GM12878 (cell line): ENCODE measurements at regions not wholly inside any gene's neighbourhood (a gene's known extent, or its start where the extent isn't known, plus 50 kb on each side); places are given as distances from the start of the nearest gene placed in this dataset.

ENCODE experiments used
- ATAC-seq: fragments of 200-7000 bp; cut with Tn5 transposase; 3 replicates; pipeline ENCODE4 v1.9.1; 2020; ENCODE audit warnings: mild to moderate bottlenecking, moderate library complexity
- BruUV-seq: library from RNA; stranded (reverse); fragments of 400-500 nt; replicated peaks from 2 replicates; lab custom pipeline; 2021; lab: Mats Ljungman, UMichigan
- CTCF ChIA-PET: fragments of 300-600 bp; sonication (Branson Sonifier 250); formaldehyde crosslinking; extraction: SDS; loops from one replicate; lab custom pipeline; 2021; ENCODE audit warnings: inconsistent platforms; lab: Yijun Ruan, JAX
- POLR2A ChIA-PET: fragments of 350-600 bp; formaldehyde crosslinking; extraction: SDS; loops from one replicate; lab custom pipeline; 2021; ENCODE audit warnings: inconsistent platforms; lab: Charles Lee
- RAD21 ChIA-PET: fragments of 300-600 bp; sonication (Branson Sonifier 250); formaldehyde crosslinking; loops from one replicate; lab custom pipeline; 2023; ENCODE audit warnings: antibody characterized with exemption; ENCODE audit not compliant: unreplicated experiment; lab: Charles Lee
- SMC1A ChIA-PET: fragments of 300-600 bp; sonication (Branson Sonifier 250); formaldehyde crosslinking; loops from one replicate; lab custom pipeline; 2023; ENCODE audit not compliant: unreplicated experiment, uncharacterized antibody; lab: Charles Lee
- DNase-seq: peaks from one replicate; pipeline ENCODE4 v3.0.0-alpha.2; 2011; ENCODE audit warnings: low read depth, low spot score
- FAIRE-seq: peaks from 3 replicates; lab custom pipeline; 2011; peaks lifted over from hg19 to GRCh38; lab: Jason Lieb, UNC
- H2AFZ ChIP-seq: 2 replicates; pipeline ENCODE4 v1.6.0; 2011; ENCODE audit warnings: low read depth, low read length, control low read depth; ENCODE audit not compliant: control insufficient read depth
- H3K27ac ChIP-seq: 2 replicates; pipeline ENCODE4 v1.5.1; 2011; ENCODE audit warnings: control low read depth; ENCODE audit not compliant: control insufficient read depth, insufficient read depth
- H3K27me3 ChIP-seq, 2 experiments: replicated peaks in 1 of 2; 2 replicates each; pipeline versions ENCODE4 v1.6.0 to v1.6.1; 2011; ENCODE audit warnings: low read length in 1 of 2; ENCODE audit not compliant: control insufficient read depth in 2 of 2, insufficient read depth in 2 of 2
- H3K36me3 ChIP-seq, 2 experiments: 2 replicates each; pipeline ENCODE4 v1.5.1; 2011; ENCODE audit warnings: low read length in 1 of 2; ENCODE audit not compliant: control insufficient read depth in 2 of 2, insufficient read depth in 2 of 2
- H3K4me1 ChIP-seq: 2 replicates; pipeline ENCODE4 v1.6.1; 2011; ENCODE audit warnings: mild to moderate bottlenecking, low read length, moderate library complexity, mixed read lengths; ENCODE audit not compliant: control insufficient read depth, insufficient read depth
- H3K4me2 ChIP-seq: 2 replicates; pipeline ENCODE4 v1.6.0; 2011; ENCODE audit warnings: control low read depth; ENCODE audit not compliant: control insufficient read depth, insufficient read depth
- H3K4me3 ChIP-seq: fragments of 200-600 bp; sonication (generic); 2 replicates; pipeline ENCODE4 v1.5.1; 2016
- H3K79me2 ChIP-seq: 2 replicates; pipeline ENCODE4 v1.6.0; 2011; ENCODE audit warnings: low read length; ENCODE audit not compliant: control insufficient read depth, insufficient read depth
- H3K9ac ChIP-seq: 2 replicates; pipeline ENCODE4 v1.8.0; 2011; ENCODE audit warnings: low read length, control low read depth, mixed read lengths; ENCODE audit not compliant: control insufficient read depth, insufficient read depth
- H3K9me3 ChIP-seq: replicated peaks from 3 replicates; pipeline ENCODE4 v1.5.1; 2011; ENCODE audit warnings: mild to moderate bottlenecking, low read length; ENCODE audit not compliant: control insufficient read depth, insufficient read depth
- H4K20me1 ChIP-seq: 2 replicates; pipeline ENCODE4 v1.6.0; 2011; ENCODE audit not compliant: control insufficient read depth, insufficient read depth
- EGR1 ChIP-seq, 2 experiments: IDR thresholded peaks; 1 replicate in 1 of 2; 2 replicates in 1 of 2; pipeline ENCODE4 v1.6.1; 2011 to 2012; ENCODE audit warnings: low read depth in 2 of 2, low read length in 2 of 2, borderline replicate concordance in 1 of 2, mild to moderate bottlenecking in 1 of 2, moderate library complexity in 1 of 2
- EP300 ChIP-seq, 2 experiments: fragments of 150-350 bp in 1 of 2; IDR thresholded peaks; 2 replicates each; pipeline ENCODE4 v1.6.1; 2011 to 2012; ENCODE audit warnings: low read depth in 2 of 2, low read length in 2 of 2, borderline replicate concordance in 1 of 2, improper control_type of control experiment in 1 of 2, inconsistent platforms in 1 of 2; ENCODE audit not compliant: control insufficient read depth in 1 of 2
- HCFC1 ChIP-seq: fragments of 150-350 bp; IDR thresholded peaks from 2 replicates; pipeline ENCODE4 v1.6.1; 2014; ENCODE audit warnings: low read length
- JUND ChIP-seq: IDR thresholded peaks from 2 replicates; pipeline ENCODE4 v1.6.1; 2012; ENCODE audit warnings: low read depth, mild to moderate bottlenecking, low read length, improper control_type of control experiment, moderate library complexity
- KAT2A ChIP-seq: conservative IDR thresholded peaks from 2 replicates; pipeline ENCODE4 v1.6.1; 2011; ENCODE audit warnings: low read depth, low read length; ENCODE audit not compliant: control insufficient read depth
- NFXL1 ChIP-seq: fragments of 450-650 bp; IDR thresholded peaks from 2 replicates; pipeline ENCODE4 v1.6.1; 2017; ENCODE audit warnings: antibody characterized with exemption, mild to moderate bottlenecking, borderline replicate concordance
- NFYB ChIP-seq: IDR thresholded peaks from 2 replicates; pipeline ENCODE4 v1.6.1; 2011; ENCODE audit warnings: low read depth, mild to moderate bottlenecking, low read length, improper control_type of control experiment, moderate library complexity; ENCODE audit not compliant: insufficient read depth
- NR2C1 ChIP-seq: fragments of 450-650 bp; IDR thresholded peaks from 2 replicates; pipeline ENCODE4 v1.6.1; 2017; ENCODE audit warnings: antibody characterized with exemption, mild to moderate bottlenecking, moderate library complexity
- RB1 ChIP-seq: fragments of 450-650 bp; formaldehyde crosslinking; IDR thresholded peaks from 2 replicates; pipeline ENCODE4 v1.6.1; 2017; ENCODE audit warnings: mild to moderate bottlenecking, borderline replicate concordance
- RFX5 ChIP-seq: IDR thresholded peaks from 2 replicates; pipeline ENCODE4 v1.6.1; 2011; ENCODE audit warnings: low read depth, low read length, improper control_type of control experiment
- SKIL ChIP-seq: fragments of 450-650 bp; IDR thresholded peaks from 2 replicates; pipeline ENCODE4 v1.6.1; 2017; ENCODE audit warnings: mild to moderate bottlenecking, low read depth, inconsistent platforms; ENCODE audit not compliant: poor library complexity, severe bottlenecking
- SPI1 ChIP-seq: IDR thresholded peaks from 2 replicates; pipeline ENCODE4 v1.6.1; 2011; ENCODE audit warnings: low read depth, mild to moderate bottlenecking, low read length, moderate library complexity, borderline replicate concordance; ENCODE audit not compliant: insufficient read depth
- ZBTB33 ChIP-seq: fragments of 450-650 bp; IDR thresholded peaks from 2 replicates; pipeline ENCODE4 v1.6.1; 2017; ENCODE audit warnings: mild to moderate bottlenecking
- WGBS: methylation state at CpG from one replicate; pipeline ENCODE4 v1.1.6; 2016; ENCODE audit warnings: low lambda C conversion rate; ENCODE audit not compliant: insufficient replicate concordance, insufficient coverage; ENCODE audit errors: missing lambda C conversion rate; 5-methylcytosine and 5-hydroxymethylcytosine counted together
- in situ Hi-C: fragments of 300-500 bp; cut with MboI; formaldehyde crosslinking; loops from 9 replicates; pipeline ENCODE4 v1.14.3; 2018; ENCODE audit warnings: mixed read lengths
- intact Hi-C: fragments of 100-400 bp; cut with micrococcal nuclease; formaldehyde crosslinking; loops from one replicate; pipeline ENCODE4 v1.14.2; 2022; ENCODE audit not compliant: unreplicated experiment

DNA sequence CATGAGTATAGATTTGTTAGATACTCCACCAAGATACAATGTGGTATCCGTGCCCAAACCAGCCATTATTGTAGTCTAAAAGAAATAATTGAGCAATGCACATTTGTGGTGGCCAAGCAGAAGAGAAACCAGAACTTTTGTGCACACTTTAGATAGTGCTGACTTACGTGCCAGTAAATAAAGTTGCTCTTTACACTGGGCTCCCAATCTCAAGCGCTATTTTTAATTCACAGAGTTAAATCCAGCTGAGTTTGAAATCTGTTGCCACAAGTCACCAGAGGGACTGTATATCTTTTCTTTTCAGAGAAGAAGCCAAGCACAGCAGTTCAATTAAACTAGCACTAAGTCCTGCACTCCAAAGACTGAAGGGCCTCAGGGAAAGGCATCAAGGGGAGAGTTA is 680.4 kb downstream of the TDRD15 start (continued):
- no peak for TF ChIP-seq SKIL

- in situ Hi-C loops (no loop called here), intact Hi-C loops (no loop called here)
- BruUV-seq, result no TSS peak
- ChIA-PET POLR2A (no interaction called here), RAD21 (no interaction called here), SMC1A (no interaction called here), CTCF (no interaction called here)
- no peak overlapping the region for H3K9ac ChIP-seq
- no peak for TF ChIP-seq ZBTB33
- no peak for TF ChIP-seq EP300 (IDR thresholded peaks at IDR 0.05; ENCODE audit: borderline replicate concordance in 1 of 2, control insufficient read depth in 1 of 2, low read depth in 2 of 2, low read length in 2 of 2)
- TF ChIP-seq RB1, result no peak
- TF ChIP-seq RFX5, result no peak
- no peak for TF ChIP-seq NR2C1
- TF ChIP-seq NFXL1, result no peak
- TF ChIP-seq JUND, result no peak
- TF ChIP-seq EGR1 (IDR thresholded peaks at IDR 0.05; ENCODE audit: borderline replicate concordance in 1 of 2, low read depth in 2 of 2, low read length in 2 of 2), result no peak
- no peak for TF ChIP-seq KAT2A
- TF ChIP-seq NFYB, result no peak
- no peak for TF ChIP-seq HCFC1
- TF ChIP-seq SPI1, result no peak
- DNase-seq, result no peak
- H3K79me2 ChIP-seq, result no peaks in the 10 kb centered on the region
- WGBS, result 18% methylated on average over 2 of the region's 2 CpGs
- no peaks in the 10 kb centered on the region for H4K20me1 ChIP-seq
- no peaks in the 10 kb centered on the region for H3K4me1 ChIP-seq
- no peaks in the 10 kb centered on the region for H3K36me3 ChIP-seq
- H3K9me3 ChIP-seq, result no peaks in the 10 kb centered on the region
- H2AFZ ChIP-seq, result no peak overlapping the region
- no peak overlapping the region for H3K27ac ChIP-seq
- no peak for FAIRE-seq
- no peak overlapping the region for H3K4me2 ChIP-seq
- no peak overlapping the region for H3K4me3 ChIP-seq
- H3K27me3 ChIP-seq, result no peaks in the 10 kb centered on the region
- ATAC-seq, result no peak
These were observed 687.8 kb downstream of the TDRD15 start for GRCh38 chr2:21811541-21811940.
